ENCODE measurements at regions not wholly inside any gene's neighbourhood (a gene's known extent, or its start where the extent isn't known, plus 50 kb on each side); places are given as distances from the start of the nearest gene placed in this dataset.

DNA sequence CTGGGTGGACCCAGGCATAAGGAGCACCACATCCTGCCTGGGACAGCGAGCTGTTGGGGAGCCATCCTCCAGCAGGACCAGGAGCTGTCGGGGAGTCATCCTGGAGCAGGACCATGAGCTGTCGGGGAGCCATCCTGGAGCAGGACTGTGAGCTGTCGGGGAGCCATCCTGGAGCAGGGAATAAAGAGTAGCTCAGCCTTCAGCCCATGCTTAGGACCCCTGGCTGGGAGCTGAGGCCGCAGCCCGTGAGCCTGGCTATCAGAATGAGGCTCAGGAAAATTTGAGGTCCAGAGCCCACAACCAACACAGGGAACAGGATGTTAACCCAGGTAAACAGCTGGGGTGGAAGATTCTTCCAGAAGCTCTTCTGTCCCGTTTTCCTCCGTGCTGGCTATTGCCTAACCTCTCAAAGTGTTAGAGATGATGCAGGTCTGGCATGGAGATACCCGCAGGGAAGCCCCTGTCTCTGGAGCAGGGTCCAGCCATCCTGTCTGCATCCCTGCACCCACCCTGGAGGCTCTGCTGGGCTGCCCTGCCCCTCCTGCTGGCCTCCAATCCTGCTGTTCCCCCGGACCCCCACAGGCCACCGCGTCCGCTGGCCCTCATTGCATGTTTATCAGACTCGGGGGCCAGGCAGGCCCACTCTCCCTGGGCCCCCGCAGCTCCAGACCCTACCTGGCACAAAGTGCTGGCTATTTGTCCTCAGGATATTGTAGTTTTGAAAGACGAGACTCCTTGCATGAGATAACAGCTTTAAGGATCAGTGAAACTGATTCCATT, 243.5 kb upstream of the MYT1L start:
- no peak for DNase-seq

DNA sequence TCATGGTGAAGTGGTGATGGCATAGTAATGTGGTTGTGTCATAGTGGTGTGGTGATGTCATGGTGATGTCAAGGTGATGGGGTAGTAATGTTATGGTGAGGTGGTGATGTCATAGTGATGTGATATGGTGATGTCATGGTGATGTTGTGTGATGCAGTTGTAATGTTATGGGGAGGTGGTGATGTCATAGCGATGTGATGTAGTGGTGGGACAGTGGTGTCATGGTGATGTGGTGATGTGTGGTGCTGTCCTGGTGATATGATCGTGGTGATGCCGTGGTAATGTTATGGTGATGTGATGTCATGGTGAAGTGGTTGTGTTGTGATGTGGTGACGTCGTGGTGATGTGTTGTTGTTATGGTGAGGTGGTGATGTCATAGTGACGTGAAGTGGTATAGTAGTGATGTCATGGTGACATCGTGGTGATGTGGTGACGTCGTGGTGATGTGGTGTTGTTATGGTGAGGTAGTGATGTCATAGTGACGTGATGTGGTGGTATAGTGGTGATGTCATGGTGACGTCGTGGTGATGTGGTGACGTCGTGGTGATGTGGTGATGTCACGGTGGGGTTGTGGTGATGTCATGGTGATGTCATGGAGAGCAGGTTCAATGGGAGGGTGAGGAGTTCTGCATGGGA, 242.7 kb upstream of the MYT1L start:
- peak; percentile 10 for DNase-seq

DNA sequence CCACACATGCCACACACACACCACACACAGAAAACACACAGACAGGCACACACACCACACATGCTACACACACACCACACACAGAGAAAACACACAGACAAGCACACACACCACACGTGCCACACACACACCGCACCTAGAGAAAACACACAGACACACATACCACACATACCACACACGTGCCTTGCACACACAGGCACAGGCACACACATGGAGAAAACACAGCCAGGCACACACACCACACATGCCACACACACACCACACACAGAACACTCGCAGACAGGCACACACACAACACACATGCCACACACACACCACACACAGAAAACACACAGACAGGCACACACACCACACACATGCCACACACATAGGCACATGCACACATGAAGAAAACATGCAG, 242.1 kb upstream of the MYT1L start:
- DNase-seq = no peak

DNA sequence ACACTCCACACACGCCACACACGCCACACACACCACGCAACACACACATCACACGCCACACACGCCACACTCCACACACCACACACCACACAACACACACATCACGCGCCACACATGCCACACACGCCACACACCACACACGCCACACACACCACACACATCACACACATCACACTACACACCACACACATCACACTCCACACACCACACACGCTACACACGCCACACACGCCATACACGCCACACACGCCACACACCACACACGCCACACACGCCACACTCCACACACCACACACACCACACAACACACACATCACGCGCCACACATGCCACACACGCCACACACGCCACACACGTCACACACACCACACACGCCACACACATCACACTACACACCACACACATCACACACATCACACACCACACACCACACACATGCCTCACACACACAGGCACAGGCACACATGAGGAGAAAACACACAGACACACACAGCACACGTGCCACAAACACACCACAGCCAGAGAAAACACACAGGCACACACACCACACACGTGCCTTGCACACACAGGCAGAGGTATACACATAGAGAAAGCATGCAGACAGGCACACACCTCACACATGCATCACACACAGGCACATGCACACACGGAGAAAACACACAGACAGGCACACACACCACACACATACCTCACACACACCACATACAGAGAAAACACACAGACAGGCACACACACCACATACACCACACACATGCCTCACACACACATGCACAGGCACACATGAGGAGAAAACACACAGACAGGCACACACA, 241.5 kb upstream of the MYT1L start:
- no peak for DNase-seq

DNA sequence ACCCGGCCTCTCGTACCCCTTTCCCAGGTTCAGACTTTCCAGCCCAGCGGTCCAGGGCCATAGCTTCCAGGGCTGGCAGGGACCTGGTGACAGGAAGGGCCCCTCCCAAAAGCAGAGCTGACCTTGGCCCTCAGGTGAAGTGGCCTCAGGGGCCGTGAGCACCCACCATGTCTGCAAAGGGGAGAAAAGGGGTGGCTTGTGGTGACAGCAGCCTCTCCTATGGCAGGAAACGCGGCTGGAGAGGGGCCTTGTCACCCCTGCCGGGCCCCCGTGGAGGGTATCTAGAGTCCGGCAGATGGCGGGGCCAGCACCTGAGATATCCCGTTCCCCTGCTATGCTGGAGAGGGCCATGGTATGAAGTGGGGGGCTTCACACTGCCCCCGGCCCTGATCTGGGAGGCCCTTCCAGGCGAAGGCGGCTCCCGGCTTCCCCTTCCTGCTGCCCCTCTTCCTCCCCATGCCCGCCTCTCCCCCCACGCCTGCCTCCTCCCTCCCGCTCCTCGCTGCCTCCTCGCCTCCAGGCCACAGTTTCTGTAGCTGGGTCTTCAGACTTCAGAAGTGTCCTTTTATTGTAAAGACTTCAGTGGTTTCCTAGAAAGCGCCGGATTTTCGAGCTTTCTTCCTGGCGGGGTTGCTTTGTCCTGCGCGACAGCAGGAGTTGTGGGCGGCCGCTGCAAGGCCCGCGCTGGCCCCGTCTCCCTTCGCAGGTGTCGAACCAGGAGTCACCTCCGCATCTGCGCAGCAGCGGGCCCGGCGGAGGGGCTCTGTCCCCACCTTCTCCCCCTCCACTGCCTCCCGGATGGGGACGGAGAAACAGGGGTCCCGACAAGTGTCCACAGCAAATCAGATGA, 240.5 kb upstream of the MYT1L start:
- DNase-seq = no peak

DNA sequence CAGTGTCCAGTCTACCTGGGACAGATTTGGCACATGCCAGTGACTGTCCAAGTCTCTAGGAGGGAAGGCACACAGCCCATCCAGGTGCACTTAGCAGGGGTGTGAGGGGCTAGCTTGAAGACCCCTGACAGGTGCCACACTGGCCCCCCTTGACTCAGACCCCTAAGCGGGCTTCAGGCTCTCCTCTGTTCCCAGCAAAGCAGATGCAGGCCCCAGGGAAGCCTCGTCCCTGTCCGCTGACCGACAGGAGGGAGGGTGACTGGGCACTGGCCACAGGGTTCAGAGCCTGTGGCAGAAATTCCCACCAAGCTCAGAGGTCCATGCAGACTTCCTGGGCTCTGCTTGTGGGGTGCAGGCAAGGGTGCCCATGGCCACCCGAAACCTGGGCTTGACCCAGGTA, 239.8 kb upstream of the MYT1L start:
- no peak for DNase-seq

DNA sequence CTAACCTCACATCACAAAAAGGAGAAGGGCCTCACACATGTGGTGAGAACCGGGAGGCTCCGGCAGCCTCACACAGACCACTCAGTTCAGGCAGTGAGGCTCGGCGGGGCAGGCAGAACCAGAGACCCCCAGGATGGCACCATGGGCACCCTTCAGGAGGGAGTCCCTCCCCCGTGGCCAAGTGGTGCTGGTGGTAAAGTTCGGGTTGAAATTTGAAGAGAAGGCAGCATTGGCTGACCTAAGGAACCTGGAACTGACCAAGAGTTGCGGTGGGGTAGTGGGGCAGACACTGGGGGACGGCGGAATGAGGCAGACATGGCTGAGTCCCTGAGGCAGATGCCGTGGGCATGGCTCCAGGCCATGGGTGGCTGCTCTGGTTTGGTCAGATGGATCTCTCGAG, 239.3 kb upstream of the MYT1L start:
- no peak for DNase-seq

DNA sequence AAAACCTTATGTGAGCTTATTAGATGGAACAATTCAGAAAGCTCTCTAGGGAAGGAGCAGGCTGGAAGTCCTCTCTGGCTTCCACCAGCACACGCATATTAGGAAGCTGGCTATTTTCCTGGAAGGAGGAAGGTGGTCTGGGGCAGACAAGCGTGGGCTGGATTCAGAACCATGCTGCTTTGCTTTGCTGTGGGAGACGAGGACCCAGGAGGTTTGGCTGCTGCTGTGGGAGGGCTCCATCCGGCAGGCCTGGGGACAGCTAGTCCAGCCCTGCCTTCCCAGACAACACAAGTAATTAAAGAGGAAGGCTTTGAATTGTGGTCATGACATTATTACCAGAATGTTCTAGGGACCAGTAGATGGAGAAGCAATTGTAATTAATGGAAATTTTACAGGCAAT, 238.8 kb upstream of the MYT1L start:
- no peak for DNase-seq

DNA sequence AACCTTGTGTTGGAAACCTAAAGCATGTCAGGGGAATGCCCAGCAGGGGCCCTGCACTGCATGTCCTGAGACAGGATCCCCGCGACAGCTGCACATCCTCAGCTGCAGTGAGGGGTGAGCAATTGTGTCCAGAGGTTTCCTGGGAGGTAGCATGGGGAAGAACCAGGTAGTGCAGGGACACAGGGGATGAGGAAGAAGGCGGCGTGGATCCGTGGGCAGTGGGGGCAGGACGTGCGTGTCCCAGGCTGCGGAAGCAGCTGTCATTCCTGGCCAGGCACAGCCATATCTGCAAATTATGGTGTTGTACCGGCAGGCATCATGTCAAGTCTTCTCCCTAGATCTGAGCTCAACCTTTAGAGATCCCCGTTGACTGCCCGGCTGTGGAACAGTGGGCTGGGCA, 238.2 kb upstream of the MYT1L start:
- no peak for DNase-seq

DNA sequence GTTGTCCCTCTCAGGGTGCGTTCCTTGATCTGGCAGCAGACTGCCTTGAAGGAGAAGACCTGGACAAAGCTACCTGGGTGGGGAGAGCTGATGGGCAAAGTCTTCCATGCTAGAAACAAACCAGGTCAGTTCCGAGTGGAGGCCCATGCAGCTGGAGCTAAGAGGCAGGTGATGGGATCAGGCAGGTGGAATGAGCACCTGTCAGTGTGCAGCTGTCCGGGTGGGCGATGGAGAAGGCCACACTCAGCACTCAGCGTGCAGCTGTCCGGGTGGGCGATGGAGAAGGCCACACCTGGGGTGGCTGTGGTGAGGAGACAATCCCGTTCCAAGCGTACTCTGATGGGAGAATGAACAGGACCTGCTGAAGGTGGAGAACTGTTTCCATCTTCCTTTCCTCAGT, 237.3 kb upstream of the MYT1L start:
- no peak for DNase-seq

DNA sequence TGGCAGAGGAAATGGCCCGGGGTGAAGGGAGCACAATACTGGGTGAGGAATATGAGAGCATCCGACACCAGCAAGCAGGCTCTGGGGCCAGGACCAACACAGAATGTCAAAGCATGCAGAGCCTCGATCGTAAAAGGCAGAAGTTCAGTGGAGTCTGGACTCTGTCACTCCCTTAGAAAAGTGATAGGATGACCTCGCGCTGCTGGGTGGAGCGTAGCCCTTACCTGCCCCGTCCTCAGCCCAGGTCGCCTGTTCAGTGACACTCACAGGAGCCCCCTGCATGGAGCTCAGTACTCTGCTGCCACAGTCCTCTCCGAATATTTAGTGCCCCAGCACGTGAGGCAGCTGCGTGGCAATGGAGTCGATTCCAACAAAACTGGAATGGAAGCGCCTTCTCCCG, 236.7 kb upstream of the MYT1L start:
- no peak for DNase-seq

DNA sequence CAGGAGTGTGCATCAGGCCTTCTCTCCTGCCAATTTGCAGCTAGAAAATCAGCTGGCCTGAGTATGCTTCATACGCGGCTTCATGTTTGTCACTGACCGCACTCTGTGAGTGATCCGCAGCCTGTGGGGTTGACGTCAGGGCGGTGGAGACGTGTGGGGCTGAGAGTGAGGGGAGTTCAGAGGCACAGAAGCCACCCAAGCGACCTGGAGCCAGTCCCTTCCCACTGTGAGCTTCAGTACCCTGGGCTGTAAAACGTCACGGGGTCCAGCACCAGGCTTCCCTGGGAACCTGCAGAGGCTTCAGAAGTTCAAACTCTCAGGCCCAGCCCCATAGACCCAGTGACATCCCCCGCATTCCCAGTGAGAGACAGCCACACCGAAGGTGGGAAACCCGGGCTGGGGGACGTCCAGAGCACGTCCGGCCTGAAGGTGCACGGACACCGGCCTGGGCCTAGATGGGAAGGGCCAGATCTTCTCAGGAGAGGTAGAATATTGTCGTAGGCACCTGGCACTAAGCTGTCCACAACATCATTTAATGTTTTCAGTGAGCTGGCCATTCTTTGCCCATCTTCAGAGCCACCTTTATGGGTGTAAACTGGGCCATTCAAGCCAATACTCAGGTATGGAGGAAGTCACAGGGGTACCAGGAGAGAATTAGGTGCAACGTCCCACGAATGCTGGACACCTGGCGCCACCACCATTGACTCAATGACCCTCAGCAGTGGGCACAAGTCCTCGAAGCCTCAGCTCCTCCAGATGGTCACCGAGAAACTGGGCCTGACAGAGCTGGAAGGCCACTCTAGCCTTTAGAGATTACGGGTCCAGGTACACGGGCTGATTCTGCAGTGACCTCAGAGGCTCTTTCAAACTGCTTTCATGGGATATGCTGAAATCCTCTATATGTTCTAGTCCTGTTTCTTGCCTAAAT, 235.6 kb upstream of the MYT1L start:
- DNase-seq = no peak

DNA sequence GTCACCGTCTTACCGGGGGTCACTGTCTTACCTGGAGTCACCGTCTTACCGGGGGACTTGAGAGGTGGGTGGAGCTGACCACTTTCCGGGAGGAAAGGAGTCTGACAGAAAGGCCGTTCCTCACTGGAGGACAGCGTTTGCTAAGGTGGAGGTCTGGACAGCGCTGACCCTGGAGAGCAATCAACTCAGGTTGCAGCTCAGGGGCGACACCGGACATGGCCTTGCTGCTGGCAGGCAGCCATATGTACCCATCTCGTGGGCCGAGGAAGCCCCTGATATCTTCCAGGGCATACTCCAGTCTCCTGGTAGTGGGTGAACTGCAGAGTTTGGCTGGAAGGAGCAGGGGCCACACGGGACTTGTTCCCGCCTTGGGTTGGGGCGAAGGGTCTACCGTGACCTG, 234.6 kb upstream of the MYT1L start:
- DNase-seq = no peak

DNA sequence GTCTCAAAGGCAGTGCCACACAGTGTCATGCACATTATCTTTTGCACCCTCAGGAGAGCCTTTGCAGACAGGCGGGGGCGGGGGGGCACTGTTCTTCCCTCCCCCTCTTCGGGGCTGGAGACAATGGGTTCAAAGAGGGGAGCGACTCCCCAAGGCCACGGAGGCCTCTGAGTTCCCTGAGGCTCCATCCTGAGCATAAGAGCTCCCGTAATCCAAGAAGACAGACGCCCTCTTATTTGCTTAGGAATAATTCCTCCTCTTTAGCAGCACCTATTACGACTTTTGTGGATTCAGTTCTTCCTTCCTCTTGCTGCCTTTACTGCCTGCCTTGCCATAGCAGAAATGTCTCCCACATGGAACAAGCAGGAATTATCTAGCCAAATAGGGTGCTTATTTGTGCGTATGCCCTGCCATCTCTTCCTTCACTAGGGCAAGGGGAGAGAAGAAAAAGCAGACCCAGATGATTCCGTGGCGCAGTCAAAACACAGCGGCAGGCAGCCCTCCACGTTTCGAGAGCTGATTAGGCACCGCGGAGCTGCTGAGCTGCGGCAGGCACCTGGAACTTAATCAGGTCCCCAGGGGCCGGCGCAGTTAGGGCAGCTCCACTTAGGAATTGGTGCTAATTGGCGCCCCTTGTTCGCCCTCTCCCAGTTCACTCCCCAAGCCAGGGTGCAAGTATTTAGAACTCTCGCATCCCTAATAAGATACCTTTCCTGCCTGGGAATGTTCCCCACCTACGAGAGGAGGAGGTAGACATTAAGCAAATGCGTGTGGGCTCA, 233.4 kb upstream of the MYT1L start:
- DNase-seq = peak; percentile 74

DNA sequence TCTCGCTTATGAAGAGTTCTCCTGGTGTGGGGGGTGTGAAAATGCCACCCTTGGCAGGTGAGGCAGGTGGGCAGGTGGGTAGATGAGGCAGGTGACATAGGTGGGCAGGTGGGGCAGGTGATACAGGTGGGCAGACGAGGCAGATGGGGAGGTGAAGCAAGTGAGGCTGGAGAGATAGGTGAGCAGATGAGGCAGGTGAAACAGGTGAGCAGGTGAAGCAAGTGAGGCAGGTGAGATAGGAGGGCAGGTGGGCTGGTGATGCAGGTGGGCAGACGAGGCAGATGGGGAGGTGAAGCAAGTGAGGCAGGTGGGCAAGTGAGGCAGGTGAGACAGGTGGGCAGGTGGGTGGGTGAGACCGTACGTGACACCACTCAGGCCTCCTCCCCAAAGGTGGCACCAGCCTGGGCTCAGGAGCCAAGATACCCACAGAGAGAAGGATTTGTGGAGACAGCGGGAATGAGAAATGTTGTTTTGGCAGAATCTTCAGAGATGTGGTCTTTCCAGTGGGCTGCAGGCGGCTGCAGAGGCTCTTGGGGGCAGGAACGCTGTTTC, 232.3 kb upstream of the MYT1L start:
- no peak for DNase-seq

DNA sequence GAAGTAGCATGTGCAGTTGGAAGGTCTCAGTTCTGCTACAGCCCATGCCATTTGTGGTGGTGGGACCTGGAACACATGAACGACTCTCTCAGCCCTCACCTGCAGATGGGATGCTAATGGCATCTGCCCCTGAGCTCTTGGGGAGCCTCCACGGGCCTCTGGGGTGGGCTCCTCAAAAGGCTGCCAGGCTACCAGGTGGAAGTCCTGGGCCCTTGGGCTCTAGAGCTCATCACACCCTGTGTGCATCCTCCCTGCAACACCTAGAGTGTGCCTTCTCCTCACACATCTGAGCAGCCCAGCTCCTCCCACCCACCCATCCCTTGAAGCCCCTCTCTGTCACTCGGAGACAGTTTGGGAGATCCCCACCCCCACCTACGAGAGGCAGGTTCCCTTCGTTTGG, 231.8 kb upstream of the MYT1L start:
- DNase-seq = no peak

DNA sequence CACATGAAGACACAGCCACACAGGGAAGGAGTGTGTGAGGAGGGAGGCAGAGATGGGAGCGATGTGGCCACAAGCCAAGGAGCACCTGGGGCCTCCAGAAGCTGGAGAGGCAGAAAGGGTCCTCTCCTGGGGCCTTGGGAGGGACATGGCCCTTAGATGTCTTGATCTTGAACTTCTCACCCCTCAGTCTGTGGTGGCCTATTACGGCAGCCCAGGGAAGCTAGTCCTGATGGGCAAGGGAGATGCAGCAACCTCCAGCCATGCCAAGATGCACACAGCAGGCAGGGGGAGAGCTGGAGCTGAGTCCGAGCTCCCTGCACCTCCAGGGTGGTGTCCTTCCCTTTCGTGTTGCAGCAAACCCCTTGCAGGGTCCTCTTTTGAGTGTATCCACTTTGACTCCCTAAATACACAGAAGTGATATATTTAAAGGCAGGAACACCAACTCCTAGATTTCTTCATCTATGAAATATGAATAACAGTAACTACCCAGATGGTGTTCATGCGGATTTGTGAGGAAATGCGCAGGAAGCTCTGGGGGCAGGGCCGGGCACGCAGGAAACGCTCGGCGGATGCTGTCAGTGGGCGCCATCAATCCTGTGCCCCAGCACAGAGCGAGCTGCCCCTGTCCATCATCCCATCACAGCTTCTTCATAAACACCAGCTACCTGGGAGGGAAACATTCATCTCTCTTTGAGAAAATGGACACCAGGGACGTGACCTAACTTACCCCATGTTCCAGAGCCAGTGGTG, 230.4 kb upstream of the MYT1L start:
- DNase-seq = no peak

DNA sequence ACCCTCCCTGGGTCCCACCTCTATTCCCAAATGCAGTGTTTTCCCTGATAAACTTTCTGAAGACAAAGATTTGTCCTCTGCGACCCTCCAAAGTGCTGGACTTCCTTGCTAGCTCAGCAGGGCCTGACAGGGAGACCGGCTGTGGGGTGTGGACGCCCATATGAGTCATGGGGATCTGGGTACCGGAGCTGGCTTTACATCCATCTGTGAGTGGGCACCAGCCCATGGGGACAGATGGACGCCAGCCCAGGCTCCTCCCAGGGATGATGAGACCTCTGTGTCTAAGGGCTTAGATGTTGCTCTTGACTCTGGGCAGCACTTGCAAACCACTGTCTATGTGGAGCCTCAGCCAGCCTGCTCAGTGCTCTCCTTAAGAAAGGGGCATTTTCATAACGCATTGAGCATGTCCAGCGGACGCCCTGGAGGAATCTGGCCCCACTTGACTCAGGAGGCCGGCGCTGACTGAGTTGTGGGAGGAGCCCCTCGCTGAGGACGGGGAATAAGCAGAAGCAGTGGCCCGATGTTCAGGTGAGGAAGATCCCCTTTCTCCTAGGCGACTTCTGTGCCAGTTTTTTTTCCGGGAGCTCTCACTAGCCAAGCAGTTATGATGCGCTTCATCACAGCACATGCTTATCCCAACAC, 229.4 kb upstream of the MYT1L start:
- DNase-seq = no peak

DNA sequence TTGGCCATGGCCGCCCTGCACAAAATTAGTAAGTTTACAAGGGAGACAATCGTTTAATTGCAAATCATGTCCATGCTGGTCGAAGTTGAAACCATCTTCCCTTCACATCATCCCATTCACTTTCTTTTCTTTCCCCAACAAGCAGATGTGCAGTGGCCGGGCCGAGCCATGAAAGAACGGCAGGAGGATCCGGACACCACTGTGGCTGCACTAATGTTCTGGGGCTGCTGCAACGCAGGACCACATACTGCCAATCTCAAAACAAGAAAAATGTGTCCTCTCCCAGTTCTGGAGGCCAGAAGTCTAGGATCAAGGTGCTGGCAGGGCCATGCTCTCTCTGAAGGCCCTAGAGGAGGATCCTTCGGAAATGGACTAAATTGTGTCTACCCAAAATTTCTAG, 227.4 kb upstream of the MYT1L start:
- no peak for DNase-seq

DNA sequence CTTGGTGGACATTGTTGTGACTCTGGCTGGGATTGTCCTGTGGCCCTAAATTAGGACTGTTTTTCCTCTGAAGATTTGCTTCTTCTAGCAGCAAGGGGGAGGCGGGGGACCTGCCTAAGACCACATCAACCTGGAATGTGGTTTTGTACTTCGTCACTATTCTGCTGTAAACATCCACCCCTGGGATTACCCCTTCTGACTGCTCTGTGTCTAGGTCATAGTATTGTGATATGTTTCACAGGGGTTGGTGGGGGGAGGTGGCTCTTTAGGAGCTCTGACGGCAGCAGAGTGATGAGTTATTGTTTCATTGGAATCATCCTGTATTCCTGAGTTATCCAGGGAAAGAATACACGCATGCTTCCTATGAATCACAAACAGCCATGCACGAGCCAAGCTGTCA, 226.4 kb upstream of the MYT1L start:
- no peak for DNase-seq
